SW 1271 (cell line): ENCODE measurements at regions not wholly inside any gene's neighbourhood (a gene's known extent, or its start where the extent isn't known, plus 50 kb on each side); places are given as distances from the start of the nearest gene placed in this dataset.
"Not testable (repeated sequence)": the region's sequence is repeated elsewhere in the genome, so short reads cannot be mapped to it uniquely, and the experiment has no call there.

ENCODE experiments used
- DNase-seq, 2 experiments: peaks; one replicate each; lab custom pipeline; 2025; lab: John Stamatoyannopoulos, UW

DNA sequence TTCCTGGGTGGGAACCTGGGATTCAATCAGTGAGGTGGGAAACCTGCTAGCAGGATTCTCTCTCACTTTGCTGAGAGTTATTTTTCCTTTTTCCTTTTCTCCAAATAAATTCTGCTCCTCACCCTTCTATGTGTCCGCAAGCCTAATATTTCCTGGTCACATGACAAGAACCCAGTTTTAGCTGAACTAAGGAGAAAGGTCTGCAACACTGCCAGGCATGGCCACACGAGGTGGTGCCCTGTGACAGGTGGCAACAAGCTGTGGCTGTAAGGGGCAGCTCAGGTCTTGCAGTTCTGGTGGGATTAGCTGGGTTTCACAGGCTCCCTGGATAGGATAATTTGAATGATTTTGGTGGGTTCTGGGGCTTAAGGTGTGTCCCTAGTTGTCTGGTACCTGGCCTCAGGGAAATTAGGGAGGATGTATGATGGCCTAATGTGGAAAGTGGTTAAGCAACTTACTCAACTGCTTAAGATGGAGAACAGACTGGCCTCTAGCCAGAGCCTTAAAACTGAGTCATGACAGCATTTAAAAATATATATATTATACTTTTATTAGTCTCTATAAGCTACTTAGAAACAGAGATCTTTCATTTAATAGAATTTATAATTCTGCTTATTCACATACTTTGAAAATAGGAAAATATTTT, 215.0 kb downstream of the IL15 start:
- DNase-seq, result no peak

GRCh38 chr4:141853091-141853764, 216.8 kb downstream of the IL15 start:
- no peak for DNase-seq

DNA sequence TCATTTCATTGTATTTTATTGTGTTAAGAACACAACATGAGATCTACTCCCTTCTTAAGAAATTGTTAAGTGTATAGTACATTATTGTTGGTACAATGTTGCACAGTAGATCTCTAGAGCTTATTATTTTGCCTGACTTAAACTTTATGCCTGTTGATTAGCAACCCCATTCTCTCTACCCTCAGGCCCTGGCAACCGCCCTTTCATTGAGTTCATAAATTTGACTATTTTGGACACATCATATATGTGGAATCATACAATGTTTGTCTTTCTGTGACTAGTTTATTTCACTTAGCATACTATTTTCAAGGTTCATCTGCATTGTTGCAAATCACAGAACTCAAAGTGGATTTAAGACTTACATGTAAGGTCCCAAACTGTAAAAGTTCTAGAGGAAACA, 222.1 kb downstream of the IL15 start:
- DNase-seq, result no peak

DNA sequence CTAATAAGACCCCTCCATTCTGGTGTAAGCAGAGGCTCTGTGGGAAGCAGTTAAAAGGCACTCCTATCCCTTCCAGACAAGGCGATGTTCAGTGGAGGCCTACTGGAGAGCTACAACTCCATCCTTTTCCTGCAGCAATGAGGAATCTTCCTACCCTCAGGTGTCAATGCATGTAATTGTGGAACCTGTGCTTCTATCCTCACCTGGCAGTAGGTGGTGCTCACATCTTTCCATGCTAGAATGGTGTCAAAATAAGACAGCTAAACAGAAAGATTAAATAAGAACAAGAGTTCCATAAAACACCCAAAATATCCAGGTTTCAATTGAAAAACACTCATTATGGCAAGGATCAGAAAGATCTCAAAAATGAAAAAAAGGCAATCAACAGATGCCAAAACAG, 224.6 kb downstream of the IL15 start:
- peak in 1 of 2 experiments; percentile 1 for DNase-seq

DNA sequence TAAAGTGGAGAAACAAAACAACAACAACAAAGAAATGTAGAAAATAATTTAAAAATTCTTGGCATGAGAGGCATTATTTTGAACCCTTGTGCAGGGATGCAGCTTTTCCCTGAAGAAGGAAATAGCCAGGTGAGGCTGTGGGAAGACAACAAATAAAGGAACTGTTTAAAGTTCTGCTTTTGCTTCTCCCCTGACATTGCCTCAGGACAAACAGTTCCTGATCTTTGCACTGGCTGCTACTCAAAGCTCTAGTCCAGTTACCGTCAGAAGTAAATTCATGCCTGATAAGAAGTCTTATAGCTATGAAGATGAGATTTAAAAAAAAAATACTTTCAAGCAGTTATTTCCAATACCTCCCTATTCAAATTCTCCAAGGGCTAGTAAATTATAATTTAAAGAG, 233.8 kb downstream of the IL15 start:
- no peak for DNase-seq

DNA sequence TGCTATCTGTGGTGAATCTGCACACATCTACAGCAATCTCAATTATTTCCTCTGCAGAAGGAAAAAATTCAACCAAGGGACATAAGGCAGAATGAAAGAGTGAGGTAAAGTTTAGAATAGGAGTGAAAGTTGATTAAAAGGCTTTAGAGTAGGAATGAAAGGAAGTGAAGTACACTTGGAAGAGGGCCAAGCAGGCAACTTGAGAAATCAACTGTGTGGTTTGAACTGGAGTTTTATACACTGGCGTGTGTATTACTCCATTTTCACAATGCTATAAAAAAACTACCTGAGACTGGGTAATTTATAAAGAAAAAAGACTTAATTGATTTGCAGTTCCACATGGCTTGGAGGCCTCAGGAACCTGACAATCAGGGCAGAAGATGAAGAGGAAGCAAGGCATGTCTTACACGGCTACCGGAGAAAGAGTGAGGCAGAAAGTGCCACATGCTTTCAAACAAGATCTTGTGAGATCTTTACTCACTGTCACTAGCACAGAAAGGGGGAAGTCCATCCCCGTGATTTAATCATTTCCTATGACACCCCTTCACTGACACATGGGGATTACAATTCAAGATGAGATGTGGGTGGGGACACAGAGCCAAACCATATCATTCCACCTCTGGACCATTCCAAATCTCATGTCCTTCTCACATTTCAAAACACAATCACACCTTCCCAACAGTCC, 234.8 kb downstream of the IL15 start:
- no peak for DNase-seq

GRCh38 chr4:141882650-141883049, 246.3 kb downstream of the IL15 start:
- DNase-seq, result not testable (repeated sequence)

GRCh38 chr4:141884070-141884469, 247.7 kb downstream of the IL15 start:
- no peak for DNase-seq

- no peak for DNase-seq
These were observed 248.7 kb downstream of the IL15 start for GRCh38 chr4:141885112-141885511.

DNA sequence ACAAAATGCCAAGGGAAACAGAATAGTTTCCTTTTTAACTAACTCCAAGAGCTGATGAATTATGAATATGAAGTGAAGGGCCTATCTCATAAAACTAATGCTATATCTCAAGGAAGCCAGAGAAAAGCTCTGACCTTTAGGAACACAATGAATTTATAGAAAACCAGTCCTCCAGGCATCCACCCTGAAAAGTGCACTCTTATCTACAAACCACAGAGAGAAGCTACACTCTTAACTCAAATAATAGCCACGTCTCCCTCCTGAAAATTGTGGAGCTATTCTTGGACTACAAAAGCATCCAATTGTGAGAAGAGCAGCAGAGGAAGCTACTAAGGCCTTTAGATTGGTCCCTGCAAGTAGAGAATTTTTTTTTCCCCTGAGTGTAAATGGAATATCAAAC, 253.9 kb downstream of the IL15 start:
- no peak for DNase-seq

DNA sequence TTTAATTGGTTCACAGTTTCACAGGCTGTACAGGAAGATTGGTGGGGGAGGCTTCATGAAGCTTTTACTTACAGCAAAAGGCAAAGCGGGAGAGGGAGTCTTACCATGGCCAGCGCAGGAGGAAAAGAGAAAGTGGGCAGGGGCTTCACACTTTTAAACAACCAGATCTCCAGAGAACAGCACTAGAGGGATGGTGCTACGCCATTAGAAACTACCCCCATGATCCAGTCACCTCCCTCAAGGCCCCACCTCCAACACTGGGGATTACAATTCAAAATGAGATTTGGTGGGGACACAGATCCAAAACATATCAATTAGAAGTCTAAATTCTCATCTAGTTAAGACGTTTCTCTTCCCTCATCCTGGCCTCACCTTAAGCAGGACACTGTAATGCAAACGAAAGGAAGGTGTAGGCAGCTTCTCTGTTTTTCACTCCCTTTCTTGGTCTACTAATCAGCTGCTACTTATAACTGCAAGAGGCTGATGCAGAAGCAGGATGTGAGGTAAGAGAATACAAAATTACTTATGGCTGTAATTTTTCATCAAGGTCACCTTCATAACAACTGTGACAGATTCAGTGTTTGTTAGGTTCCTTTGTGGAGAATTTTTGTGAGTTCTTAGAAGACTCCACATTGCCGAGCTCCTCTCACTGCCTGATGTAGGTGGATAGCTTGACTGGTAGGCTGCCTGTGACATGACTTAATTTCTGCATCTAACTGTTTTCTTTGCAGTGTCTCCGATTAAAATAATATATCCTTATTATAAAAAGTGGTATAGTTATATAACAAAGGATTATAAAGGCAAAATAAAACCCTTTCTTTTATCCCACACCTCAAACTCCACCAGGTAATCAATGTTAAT, 255.1 kb downstream of the IL15 start:
- no peak for DNase-seq

GRCh38 chr4:141896687-141897086, 260.3 kb downstream of the IL15 start:
- no peak for DNase-seq

- no peak for DNase-seq
These were observed 262.0 kb downstream of the IL15 start for GRCh38 chr4:141898346-141898745.

- DNase-seq, result no peak
These were observed 262.7 kb downstream of the IL15 start for GRCh38 chr4:141899103-141899502.

DNA sequence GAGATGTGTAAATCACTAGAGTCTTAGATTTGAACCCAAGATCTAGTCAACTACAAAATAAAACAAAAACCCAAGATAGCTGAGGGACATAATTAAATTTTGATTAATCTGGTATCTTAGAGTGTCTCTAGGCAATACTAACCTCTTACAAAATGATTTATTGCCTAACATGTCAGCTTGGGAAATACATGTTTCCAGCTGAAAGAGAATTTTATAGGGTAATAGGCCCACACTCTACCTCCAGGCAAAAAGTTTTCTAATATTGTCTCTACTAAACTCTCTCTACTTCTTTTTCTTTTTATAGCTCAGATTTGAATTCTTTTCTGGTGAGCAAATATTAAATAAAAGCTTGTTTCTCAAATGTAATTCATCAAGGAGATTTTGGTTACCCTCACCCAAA, 263.2 kb downstream of the IL15 start:
- no peak for DNase-seq

- DNase-seq, result no peak
These were observed 264.5 kb downstream of the IL15 start for GRCh38 chr4:141900856-141901255.

DNA sequence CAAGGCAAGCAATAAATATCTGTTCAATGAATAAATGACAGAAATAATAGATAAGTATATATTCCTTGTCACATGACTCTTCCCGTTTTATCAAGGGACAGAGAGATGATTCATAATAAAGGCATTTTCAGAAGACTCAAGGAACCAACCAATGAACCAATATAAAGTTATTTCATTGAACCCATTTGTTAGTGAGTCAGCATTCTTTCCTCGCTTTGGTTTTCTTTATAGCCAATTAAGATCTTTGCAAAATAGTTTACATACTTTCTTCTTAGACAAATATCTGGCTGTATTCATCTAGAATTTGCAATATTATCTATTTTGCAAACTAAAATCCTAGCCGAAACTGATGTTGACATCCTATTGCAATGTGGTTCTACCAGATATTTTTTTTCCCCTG, 269.4 kb downstream of the IL15 start:
- no peak for DNase-seq

- DNase-seq, result no peak
These were observed 273.2 kb downstream of the IL15 start for GRCh38 chr4:141909541-141909940.

- DNase-seq, result no peak
These were observed 276.4 kb downstream of the IL15 start for GRCh38 chr4:141912831-141913230.

DNA sequence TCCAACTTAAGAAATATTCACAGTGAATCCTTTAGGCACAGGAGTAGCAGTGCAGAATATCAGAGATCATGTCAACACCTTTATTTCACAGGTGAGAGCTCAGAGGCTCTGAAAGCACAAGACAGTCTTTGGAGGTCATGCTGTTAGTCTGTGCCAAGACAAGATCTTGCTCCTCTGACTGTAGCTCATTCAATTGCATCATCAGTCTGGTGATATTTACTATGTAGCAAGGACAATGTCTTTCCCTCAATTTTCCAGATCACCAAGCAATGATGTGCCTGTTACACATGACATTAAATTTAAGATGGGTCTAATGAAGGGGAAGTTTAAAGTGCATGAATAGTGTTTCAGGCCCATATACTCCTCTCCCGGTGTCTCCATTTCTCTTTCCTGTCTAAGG, 277.5 kb downstream of the IL15 start:
- no peak for DNase-seq

- DNase-seq, result no peak
These were observed 278.4 kb downstream of the IL15 start for GRCh38 chr4:141914746-141915145.

- no peak for DNase-seq
These were observed 283.3 kb downstream of the IL15 start for GRCh38 chr4:141919649-141920048.
